CD4-positive, alpha-beta T cell treated with Interleukin-21 for 1 hour (primary cell): ENCODE measurements at regions not wholly inside any gene's neighbourhood (a gene's known extent, or its start where the extent isn't known, plus 50 kb on each side); places are given as distances from the start of the nearest gene placed in this dataset.
"Not testable (repeated sequence)": the region's sequence is repeated elsewhere in the genome, so short reads cannot be mapped to it uniquely, and the experiment has no call there.

Experiments used
- DNase-seq: peaks from one replicate; pipeline ENCODE4 v3.0.0-alpha.2; 2020

DNA sequence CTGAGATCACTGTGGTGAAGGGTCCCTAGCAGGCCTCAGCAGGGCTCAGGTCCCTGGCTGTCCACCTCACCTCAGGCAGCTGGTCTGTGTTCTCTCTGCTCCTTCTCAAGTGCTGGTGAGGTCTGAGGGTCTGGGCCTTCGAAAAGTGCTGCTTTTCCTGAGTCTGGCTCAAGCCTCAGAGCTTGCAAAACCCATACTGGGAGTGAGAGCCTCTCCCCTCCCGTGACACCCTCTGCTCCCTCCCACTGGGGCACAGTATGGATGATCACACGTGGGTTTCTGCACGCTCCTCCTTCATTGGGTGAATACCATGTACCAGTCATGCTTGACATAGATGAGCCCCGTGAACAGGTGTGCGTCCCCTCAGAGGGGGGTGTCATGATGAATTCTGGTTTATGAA is 73.3 kb upstream of the WASF3 start:
- DNase-seq, result no peak

- DNase-seq, result no peak
Measured at GRCh38 chr13:26485288-26485687, 72.2 kb upstream of the WASF3 start.

- DNase-seq, result no peak
Measured at GRCh38 chr13:26485786-26486185, 71.7 kb upstream of the WASF3 start.

DNA sequence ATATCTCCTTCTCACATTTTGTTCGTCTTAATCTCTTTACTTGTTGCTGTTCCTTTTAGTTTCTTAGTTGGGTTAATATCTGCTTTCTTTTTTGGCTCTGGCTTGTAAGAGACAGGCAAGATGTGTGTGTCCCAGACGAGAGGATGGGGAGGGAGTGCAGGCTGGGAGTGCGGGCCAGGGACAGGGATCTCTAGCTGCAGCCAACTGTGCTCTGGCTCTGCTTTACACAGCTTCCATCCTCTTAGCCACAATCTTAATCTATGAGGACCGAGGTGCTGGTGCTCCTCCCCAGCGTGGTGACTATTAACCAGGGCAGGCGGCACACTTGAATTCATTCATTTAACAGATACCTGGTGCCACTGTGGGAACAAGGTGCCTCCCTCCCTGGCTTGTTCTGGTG is 70.9 kb upstream of the WASF3 start:
- DNase-seq, result no peak

DNA sequence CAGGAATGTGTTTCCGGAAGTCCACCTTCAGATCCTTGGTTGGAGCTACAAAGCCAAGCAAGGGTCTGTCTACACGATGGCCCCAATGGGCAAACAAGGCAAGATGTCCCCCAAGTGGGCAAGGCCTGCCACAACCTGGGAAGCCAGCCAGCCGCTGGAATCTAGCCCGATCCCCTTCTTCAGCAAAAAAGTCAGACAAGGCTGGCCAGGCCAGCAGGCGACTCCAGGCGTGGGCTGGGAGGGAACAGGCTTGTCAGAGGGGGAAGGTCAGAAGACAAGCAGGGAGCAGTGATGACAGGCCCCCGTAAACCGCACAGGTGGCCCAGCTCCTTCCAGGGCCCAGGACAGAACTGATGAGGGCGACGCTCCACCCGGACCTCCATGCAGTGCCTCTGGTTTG is 69.7 kb upstream of the WASF3 start:
- no peak for DNase-seq

DNA sequence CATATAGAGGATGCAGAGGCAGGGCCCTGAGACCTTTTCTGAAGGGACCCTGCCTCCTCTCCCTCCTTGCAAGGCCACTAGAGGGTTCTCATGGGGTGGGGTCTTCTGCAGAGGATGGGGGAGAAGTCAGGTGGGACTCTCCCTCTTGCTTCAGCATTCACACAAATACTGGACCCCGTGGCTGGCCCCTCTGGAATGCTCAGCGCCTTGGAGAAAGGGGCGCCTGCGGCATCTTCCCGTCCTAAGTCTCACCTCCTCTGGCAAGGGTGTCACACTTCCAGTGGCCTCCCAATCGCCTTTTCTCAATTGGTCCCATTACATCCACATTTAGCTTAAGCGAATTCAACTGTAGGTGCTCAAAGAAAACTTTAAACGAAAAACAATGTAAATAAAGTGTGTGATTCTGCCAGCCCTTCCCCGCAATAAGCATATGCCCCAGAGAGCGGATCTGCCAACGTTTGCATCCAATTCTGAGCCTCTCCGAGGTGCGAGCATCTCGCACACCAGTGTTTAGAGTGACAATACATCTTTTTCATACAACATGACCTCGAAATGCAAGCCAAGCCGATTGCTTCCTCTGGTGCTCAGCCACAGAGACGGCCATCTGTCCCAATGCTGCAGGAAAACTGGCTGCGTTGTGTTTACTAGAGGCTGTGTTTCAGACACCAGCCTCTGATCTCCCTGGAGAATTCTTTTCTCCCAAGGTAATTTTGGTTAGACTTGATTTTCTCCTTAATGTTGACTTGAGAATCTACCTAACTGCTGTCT is 69.1 kb upstream of the WASF3 start:
- DNase-seq, result no peak

- DNase-seq, result not testable (repeated sequence)
Measured at GRCh38 chr13:26492301-26492700, 65.2 kb upstream of the WASF3 start.

GRCh38 chr13:26494571-26495195 is 62.8 kb upstream of the WASF3 start:
- DNase-seq, result no peak

- no peak for DNase-seq
Measured at GRCh38 chr13:26495750-26496149, 61.7 kb upstream of the WASF3 start.

GRCh38 chr13:26497968-26498511 is 59.4 kb upstream of the WASF3 start:
- no peak for DNase-seq

DNA sequence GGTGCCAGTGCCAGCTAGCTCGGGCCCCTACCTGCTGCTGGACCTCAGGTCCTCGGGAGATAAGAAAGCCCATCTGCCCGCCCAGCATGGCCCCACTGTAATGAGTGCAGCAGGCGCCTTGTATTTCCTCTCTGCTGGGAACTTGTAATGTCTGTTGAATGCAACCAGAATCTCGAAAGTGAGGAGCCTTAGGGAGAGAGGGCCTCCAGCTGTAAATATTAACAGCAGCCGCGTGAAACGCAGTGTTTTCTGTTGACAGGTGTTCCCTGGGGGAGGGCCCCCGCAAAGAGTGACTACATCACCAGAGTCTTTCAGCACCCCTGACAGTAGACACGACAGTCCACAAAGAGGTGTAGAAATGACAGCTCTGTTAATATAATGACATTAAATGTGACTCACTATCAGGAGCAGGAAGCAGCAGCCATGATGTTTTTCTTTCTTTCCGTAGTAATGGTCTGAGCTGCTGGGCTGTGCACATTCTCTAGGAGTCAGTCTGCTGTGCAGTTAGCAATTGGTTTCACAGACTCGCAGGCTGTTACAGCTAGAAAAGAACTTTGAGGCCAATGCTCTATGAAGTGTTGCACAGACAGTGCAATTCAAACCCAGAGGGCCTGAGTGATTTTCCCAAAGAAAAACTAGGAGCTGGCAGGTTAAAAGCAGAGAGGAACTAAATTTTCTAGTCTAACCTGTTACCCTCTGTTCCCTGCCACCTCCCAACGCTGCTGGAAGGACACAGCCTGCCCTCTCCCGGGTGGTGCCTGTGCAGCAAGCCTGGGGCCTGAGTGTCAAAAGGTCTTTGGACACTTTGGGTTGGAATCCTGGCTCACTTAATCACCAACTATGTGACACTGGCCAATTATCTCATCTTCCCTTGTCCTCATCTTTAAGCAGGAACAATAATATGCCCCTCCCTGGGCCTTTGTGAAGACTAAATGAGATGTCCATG is 58.6 kb upstream of the WASF3 start:
- no peak for DNase-seq

- DNase-seq, result no peak
Measured at GRCh38 chr13:26500618-26501320, 56.7 kb upstream of the WASF3 start.

- DNase-seq, result no peak
Measured at GRCh38 chr13:26501641-26502040, 55.8 kb upstream of the WASF3 start.

GRCh38 chr13:26502826-26503225 is 54.7 kb upstream of the WASF3 start:
- peak; percentile 1 for DNase-seq

DNA sequence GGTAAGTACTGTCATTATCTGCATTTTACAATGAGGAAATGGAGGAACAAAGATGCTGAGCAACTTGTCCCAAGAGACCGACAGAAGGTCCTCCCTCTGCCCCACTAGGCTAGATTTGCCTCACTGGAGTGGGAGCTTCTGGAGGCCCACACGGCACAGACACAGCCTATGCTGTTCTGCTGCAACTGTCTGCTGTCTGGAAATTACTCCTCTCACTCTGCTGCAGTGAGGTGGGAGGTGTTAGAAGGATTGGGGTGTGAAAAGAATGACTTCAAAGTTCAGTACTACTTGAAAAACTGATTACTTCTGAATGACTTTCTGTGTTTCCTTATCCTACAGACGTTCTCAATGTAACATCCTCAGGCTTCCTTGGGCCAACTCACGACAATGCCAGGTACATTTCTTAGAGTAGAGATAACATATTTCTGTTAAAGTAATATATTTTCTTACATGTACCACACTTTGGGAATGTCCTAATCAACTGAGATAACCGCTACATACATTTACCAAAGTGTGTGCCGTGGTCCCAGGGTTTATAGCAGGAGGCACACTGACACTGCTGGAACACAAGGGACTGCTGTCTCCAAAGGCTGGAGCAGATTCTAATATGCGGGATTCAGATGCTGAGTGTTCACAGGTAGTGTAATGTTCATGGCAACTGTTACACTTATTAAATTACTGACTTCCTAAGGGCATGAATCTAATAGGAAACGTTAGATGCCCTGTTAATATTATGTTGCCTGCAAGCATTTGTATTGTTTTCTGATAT is 53.5 kb upstream of the WASF3 start:
- DNase-seq, result no peak
